Muscle layer of colon (tissue), 2 donors: ENCODE measurements at regions not wholly inside any gene's neighbourhood (a gene's known extent, or its start where the extent isn't known, plus 50 kb on each side); places are given as distances from the start of the nearest gene placed in this dataset.

Source experiments
- H3K27ac ChIP-seq: one replicate; pipeline ENCODE4 v1.7.0; 2013; ENCODE audit warnings: low read depth, mild to moderate bottlenecking, low read length, moderate library complexity
- H3K27me3 ChIP-seq, 2 donors: one replicate each; pipeline ENCODE4 v1.7.0; 2013; ENCODE audit warnings: low read length in 2 of 2, mild to moderate bottlenecking in 2 of 2; ENCODE audit not compliant: insufficient read depth in 2 of 2, control insufficient read depth in 1 of 2
- H3K36me3 ChIP-seq: one replicate; pipeline ENCODE4 v1.7.0; 2013; ENCODE audit warnings: mild to moderate bottlenecking, low read length; ENCODE audit not compliant: insufficient read depth
- H3K4me1 ChIP-seq: one replicate; pipeline ENCODE4 v1.7.0; 2013; ENCODE audit warnings: mild to moderate bottlenecking, low read length; ENCODE audit not compliant: insufficient read depth
- H3K4me3 ChIP-seq, 2 donors: one replicate each; pipeline ENCODE4 v1.7.0; 2013; ENCODE audit warnings: low read length in 2 of 2, low read depth in 1 of 2, mild to moderate bottlenecking in 1 of 2, moderate library complexity in 1 of 2
- H3K9ac ChIP-seq: one replicate; pipeline ENCODE4 v1.7.0; 2013; ENCODE audit warnings: low read length
- H3K9me3 ChIP-seq: one replicate; pipeline ENCODE4 v1.7.0; 2013; ENCODE audit warnings: mild to moderate bottlenecking, low read length
- donor health status: abdominal sarcoma.
- donor health status: Adenocarcinoma of cecum.

DNA sequence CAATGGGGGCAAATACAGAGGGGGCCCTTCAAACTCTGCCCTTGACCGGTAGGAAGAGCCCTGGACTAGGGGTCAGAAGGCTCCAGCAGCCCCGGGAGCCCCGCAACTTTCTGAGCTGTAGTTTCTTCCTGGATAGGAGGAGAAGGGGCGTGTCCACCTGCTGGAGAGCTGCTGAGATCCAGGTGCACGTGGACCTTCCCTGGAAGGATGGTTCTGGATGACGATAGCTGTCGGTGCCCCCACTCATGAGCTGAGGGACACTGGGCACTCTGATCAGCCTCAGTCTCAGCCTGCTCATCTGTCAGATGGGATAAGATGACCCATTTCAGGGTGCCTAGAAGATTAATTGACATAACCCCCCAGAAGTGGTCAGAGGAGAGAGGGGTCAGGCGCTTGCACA is 125.2 kb upstream of the HDAC4 start:
- no peaks in the 10 kb centered on the region for H3K9me3 ChIP-seq
- H3K4me3 ChIP-seq: no peak overlapping the region
- no peaks in the 10 kb centered on the region for H3K4me1 ChIP-seq
- H3K27ac ChIP-seq: no peak overlapping the region
- no peak overlapping the region for H3K9ac ChIP-seq
- no peaks in the 10 kb centered on the region for H3K36me3 ChIP-seq
- no peaks in the 10 kb centered on the region for H3K27me3 ChIP-seq

DNA sequence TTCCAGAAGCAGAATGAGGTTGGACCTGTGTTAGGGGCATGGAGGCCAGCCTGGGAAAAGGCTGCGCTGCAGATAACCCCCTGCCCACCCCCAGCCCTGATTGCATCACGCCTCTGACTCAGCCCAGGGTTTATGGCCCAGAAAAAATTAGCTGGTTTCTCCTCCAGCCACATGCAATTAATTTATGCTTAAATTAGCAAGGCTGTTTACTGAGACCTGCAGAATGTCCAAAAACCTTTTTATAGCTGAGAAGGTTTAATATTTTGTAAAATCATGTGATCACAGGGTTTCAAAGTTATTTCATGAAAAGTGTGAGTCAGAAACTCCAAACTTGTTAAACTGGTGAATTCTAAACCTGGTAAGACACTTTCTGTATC is 123.1 kb upstream of the HDAC4 start:
- no peak overlapping the region for H3K27ac ChIP-seq
- no peak overlapping the region for H3K4me3 ChIP-seq
- H3K4me1 ChIP-seq: no peaks in the 10 kb centered on the region
- no peak overlapping the region for H3K9ac ChIP-seq
- no peaks in the 10 kb centered on the region for H3K27me3 ChIP-seq
- no peaks in the 10 kb centered on the region for H3K9me3 ChIP-seq
- no peaks in the 10 kb centered on the region for H3K36me3 ChIP-seq

DNA sequence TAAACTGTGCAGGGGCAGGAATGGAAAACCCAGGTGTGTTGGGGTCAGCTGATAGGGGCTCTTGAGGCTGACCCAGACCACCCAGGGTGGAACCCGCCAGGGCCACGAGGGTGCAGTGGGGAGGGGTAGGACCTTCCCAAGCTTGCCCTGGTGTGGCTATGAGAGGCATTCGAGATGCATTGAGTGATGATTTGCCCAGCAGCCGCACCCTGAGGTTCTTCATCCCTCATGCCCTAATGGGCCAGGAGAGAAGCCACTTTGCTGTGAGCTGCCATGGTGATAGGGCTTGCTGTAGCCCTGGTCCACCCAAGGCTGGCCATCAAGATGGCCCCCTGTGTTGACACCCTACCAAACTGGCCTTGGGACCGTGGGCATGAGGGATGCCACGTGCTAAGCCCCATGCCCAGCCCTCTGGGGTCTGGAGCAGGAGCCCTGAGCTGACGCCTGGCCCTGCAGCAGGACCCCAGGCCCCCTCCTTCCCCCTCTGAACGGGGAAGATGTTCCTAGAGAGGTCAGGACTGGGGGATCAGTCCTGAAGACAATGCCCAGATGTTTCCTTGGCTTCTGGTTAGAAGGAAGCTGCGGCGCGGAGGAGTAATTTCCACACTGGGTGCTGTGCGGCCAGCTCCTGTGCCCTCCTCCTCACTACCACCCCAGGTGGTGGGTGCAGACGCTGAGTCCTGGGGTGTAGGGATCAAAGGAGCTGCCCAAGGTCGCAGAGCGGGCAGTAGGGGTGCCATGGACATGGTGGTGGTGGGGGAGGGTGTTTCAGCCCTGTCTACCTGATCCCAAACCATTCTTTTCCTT is 122.5 kb upstream of the HDAC4 start:
- Histone ChIP-seq H3K27ac (no peak overlapping the region), H3K4me1 (no peaks in the 10 kb centered on the region), H3K9me3 (no peaks in the 10 kb centered on the region), H3K27me3 (no peaks in the 10 kb centered on the region), H3K36me3 (no peaks in the 10 kb centered on the region), H3K4me3 (no peak overlapping the region), H3K9ac (no peak overlapping the region)

DNA sequence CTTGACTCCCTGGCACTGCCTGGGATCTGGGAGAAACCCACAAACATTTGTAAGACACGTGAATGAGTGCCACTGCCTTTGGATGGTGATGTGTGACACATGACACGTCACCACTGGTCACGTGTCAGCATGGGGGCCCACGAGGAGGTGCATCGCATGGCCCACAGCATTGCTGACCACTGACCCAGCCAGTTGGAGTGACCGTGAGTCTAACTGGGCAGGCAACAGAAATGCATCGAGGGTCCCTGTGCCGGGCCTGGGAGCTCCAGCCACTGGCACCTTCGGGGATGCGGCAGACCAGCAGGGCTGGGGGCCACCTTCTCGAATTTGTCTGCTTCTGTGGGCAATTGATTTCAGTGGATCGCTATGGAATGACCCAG is 121.9 kb upstream of the HDAC4 start:
- no peaks in the 10 kb centered on the region for H3K36me3 ChIP-seq
- H3K27me3 ChIP-seq: no peaks in the 10 kb centered on the region
- no peaks in the 10 kb centered on the region for H3K9me3 ChIP-seq
- no peak overlapping the region for H3K4me3 ChIP-seq
- no peak overlapping the region for H3K27ac ChIP-seq
- no peak overlapping the region for H3K9ac ChIP-seq
- no peaks in the 10 kb centered on the region for H3K4me1 ChIP-seq

DNA sequence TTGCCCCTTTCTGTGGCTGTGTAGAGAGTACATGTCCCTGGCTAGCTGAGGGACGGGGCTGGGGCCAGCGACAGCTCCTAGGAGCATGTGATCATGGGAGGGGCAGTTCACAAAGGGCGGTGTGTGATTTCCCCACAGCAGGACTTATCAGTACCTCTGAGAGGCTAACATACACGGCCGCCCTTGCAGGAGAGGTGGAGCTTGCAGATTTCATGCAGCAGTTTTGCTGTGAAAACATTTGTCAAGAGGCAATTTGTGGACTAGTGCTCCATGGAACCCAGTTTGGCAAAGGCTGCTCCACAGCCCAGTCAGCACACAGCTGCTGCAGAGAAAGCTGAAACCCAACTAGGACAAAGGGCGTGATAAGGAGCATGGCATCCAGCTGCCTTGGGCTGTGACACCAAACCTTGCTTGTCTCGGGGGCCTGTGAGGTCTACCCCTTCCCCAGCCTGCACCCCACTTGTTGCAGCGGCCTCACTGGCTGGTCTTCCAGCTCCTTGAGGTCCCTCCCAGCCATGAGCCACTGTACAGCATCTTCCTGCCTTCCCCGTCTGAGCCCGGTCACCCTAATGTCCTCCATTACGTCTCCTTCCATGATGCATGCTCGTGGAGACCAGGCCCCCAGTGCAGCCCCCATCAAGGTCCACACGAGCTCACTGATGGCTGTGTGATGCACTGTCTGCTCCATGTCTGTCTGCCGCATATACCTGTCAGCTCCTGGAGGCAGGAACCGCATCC is 121.4 kb upstream of the HDAC4 start:
- no peak overlapping the region for H3K27ac ChIP-seq
- H3K9ac ChIP-seq: no peak overlapping the region
- H3K4me3 ChIP-seq: no peak overlapping the region

DNA sequence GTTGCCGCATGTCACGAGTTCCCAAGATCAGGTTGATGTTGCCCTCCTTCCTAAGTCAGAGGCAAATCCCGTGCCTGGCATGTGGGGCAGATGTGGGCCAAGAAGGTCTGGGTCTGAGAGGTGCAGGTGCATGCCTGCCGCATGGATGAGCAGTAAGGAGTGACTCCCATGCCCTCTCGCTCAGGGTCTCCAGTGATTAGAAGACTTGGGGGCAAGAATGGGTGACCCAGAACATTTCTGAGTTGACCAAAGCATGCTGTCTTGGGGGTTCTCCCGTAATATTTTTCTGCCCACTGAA is 120.6 kb upstream of the HDAC4 start:
- no peak overlapping the region for H3K27ac ChIP-seq

More for the DNA sequence above, 121.4 kb upstream of the HDAC4 start:
- no peaks in the 10 kb centered on the region for H3K27me3 ChIP-seq
- no peaks in the 10 kb centered on the region for H3K36me3 ChIP-seq
- no peaks in the 10 kb centered on the region for H3K9me3 ChIP-seq
- no peaks in the 10 kb centered on the region for H3K4me1 ChIP-seq

DNA sequence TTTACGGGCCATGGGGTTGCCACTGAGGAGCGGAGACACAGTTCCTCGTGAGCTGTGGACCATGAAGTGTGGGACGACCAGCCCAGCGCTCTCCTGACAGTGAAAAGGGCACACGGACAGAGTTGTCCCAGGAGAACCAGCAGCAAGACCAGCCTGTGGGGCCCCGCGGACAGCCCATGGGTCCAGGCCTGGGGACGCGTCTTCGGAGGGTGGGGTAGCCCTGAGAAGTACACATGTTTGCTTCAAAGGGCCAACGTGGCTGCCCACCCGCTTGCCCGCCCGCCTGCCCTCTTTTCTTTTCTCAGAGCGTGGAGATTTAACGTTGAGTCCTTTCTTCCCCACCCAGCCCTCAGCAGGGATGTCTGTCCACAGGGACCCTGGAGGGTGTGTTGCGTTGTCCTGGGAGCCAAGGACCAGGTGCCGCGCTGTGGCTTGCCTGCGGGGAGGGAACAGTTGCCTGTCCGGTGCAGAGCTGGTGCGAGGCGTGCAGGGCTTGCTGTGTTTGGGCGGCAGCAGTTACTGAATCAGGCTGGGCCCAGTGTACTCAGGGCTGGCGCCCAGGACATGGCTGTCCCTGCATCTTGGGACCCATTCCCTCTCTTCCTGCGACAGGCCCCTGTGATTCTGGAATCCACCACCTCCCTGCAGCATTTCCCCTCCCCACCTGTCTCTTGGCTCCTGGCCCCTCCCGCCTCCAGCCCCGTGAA is 120.1 kb upstream of the HDAC4 start:
- Histone ChIP-seq H3K27ac (no peak overlapping the region), H3K9ac (no peak overlapping the region), H3K9me3 (no peaks in the 10 kb centered on the region), H3K27me3 (no peaks in the 10 kb centered on the region), H3K36me3 (no peaks in the 10 kb centered on the region), H3K4me3 (no peak overlapping the region), H3K4me1 (no peaks in the 10 kb centered on the region)

More for the DNA sequence above, 120.6 kb upstream of the HDAC4 start:
- Histone ChIP-seq H3K9me3 (no peaks in the 10 kb centered on the region), H3K4me3 (no peak overlapping the region), H3K27me3 (no peaks in the 10 kb centered on the region), H3K36me3 (no peaks in the 10 kb centered on the region), H3K9ac (no peak overlapping the region), H3K4me1 (no peaks in the 10 kb centered on the region)

DNA sequence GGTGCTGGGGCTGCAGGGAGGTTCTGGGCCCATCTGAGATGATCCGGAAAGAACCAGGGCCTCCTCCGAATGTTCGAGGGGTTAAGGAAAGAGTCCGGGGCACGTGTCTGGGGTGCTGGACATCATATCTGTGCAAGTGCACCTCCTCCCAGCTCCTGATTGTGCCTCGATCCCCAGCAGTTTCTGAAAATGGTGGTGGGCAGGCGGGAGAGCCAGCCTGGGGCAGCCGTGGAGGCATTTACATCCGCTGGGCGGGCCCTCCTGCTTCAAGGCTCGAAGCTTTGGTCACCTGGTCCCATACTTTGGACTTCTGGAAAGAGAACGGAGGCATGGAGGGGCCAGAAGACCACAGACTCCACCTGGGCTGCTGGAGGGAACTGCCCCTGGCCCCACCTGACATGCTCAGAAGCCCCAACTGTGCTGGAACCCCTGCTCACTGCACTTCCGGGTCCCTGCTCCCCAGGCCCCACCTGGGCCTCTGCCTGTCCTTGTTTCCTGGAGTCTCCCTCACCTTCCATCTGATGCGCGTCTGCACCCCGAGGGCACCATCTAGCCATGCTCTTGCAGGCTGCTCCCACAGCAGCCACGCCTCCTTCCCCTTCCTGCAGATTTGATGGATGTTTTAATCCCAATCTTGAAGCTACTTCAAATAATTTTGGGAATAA is 119.2 kb upstream of the HDAC4 start:
- H3K36me3 ChIP-seq: no peaks in the 10 kb centered on the region
- no peak overlapping the region for H3K9ac ChIP-seq
- H3K4me1 ChIP-seq: no peaks in the 10 kb centered on the region
- no peaks in the 10 kb centered on the region for H3K27me3 ChIP-seq
- H3K27ac ChIP-seq: no peak overlapping the region
- H3K9me3 ChIP-seq: no peaks in the 10 kb centered on the region
- no peak overlapping the region for H3K4me3 ChIP-seq

DNA sequence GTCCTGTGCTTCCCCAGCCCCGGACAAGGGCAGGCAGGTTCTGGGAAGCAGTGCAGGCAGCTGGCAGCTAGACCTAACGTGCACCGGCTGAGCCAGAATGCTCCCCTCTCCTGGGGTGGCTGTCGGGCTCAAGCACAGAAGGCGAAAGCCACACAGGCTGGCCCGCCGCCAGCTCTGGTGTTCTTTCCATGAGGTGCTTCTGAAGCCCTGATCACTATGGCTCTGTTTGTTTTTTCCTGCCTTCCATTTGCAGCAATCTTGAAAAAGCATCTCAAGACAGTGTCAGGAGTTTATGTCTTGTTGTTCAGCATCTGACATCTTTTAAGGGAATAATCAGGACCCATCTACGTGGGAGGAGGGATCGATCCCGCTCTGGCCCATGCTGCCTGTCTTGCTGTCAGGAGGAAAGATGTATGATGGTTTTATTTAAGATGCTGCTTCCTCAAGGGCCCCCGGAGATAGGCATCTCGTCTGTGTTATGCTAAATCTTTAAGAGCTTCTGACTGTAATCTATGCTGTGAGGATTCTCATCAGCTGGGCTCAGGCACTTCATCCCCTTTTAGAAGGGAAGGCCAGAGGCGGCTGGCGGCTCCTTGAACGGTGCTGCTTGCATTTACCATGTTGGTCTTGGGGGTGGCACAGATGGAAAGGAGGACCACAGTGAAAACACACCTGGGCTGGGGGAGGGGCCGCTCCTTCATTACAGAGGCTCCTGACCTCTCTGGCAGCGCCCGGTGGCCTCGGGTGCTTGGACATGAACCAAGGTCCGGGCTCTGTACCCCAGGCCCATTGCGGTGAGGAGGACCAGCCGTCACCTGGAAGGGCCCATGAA is 118.5 kb upstream of the HDAC4 start:
- H3K36me3 ChIP-seq: no peaks in the 10 kb centered on the region
- H3K27ac ChIP-seq: no peak overlapping the region
- H3K9ac ChIP-seq: no peak overlapping the region
- no peak overlapping the region for H3K4me3 ChIP-seq
- H3K27me3 ChIP-seq: no peaks in the 10 kb centered on the region
- no peaks in the 10 kb centered on the region for H3K4me1 ChIP-seq
- H3K9me3 ChIP-seq: no peaks in the 10 kb centered on the region

DNA sequence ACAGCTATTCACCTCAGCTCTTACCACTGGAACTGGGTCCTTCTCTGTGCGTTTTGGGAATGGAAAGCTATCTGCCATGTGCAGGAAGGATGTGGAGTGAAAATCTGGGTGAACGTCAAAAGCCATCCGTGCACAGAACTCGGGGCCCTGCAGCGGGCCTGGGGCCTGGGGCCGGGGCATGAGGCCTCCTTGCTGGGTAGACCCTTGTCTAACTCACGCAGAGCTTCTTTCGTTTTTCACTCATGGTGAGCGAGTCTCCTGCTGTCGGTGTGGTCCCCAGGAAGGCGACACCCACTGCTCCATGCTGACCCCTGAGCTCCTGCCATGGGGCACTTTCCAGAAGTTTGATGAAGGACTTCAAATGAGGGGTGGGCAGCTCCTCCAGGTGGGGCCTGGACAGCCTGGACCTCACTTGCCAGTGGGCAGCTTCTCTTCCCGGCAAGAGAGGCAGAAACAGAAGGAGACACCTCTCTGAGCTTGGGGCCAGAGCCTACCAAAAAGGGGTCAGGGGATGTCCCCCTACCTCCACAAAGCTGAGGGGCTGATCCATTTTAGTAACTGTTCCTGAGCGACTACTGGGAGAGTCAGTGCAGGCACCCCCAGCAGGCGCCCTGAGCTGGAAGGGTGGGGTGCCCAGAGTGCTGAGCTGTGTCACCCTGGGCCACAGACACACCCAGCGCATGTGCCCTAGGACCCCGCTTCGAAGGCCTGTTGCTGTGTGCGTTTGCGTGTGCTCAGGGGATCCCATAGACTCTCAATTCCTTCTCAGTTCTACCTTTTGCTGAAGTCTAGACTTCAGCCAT is 117.7 kb upstream of the HDAC4 start:
- H3K9me3 ChIP-seq: no peaks in the 10 kb centered on the region
- H3K4me1 ChIP-seq: no peaks in the 10 kb centered on the region
- H3K27ac ChIP-seq: no peak overlapping the region
- H3K4me3 ChIP-seq: no peak overlapping the region
- no peaks in the 10 kb centered on the region for H3K36me3 ChIP-seq
- no peaks in the 10 kb centered on the region for H3K27me3 ChIP-seq
- no peak overlapping the region for H3K9ac ChIP-seq
